Kidney glomerular epithelial cell (primary cell): ENCODE measurements at regions not wholly inside any gene's neighbourhood (a gene's known extent, or its start where the extent isn't known, plus 50 kb on each side); places are given as distances from the start of the nearest gene placed in this dataset.

ENCODE experiments used
- DNase-seq: peaks from one replicate; lab custom pipeline; 2025; lab: John Stamatoyannopoulos, UW

DNA sequence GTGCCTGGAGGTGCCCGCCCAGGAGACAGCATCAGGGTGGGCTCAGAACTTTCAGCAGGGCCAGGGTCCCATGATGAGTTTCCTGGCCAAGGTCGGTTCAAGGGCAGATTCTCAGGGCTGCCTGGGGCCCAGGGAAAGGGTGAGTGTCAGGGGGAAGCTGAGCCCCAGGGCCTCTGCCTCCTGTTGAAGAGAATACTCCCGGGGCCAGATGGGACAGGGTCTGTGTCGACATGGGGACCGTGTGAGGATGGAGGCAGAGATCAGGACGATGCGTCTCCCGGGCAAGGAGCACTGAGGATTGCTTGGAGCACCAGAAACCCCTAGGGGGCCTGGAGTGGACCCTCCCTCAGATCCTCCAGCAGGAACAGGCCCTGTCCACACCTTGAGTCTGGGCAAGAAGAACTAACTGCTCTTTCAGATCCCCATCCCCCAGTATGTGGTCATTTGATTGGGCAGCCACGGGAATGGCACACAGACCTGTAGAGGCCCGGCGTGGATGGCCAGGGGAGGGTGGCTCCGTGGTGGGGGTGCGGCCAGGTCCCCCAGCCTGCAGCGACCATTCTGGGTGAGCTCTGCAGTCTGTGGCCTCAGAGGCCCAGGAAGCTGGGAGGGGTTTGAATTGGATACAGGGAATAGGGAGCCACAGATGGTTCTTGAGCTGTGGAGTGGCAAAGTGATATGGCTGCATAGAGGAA, 1078.7 kb downstream of the BRD1 start:
- DNase-seq: no peak

DNA sequence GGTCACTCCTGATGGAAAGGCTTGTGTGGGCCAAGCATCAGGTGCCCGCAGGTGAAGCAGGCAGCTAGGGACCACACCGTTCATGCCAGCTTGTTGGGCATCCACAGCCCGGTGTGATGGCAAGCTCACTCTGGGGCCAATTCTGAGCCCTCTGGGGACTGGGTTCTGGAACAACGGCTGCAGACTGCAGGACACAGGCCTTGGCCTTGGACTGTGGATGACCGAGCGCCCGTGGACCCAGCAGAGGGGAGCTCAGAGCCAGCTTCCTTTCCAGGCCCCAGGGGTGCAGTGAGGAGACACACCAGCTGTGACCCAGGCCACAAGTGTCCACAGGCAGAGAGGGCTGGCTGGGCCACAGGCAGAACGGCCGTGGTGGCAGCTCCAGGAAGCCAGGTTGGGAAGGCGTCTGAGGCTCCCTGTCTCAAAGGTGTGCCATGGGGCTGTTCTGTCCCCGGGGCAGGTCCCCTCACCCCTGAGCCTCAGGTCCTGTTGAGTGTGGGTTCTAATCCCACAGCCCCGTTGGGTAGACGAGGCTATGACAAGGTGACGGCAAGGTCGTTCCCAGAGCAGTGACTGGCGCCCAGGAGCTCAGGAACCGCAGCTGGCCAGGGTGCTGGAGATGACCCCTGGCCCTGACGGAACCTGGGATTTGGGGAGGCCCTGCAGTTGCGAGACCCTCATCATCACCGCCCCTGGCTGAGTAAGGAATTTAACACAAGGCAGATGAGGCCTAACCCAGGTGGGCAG, 1079.4 kb downstream of the BRD1 start:
- no peak for DNase-seq

DNA sequence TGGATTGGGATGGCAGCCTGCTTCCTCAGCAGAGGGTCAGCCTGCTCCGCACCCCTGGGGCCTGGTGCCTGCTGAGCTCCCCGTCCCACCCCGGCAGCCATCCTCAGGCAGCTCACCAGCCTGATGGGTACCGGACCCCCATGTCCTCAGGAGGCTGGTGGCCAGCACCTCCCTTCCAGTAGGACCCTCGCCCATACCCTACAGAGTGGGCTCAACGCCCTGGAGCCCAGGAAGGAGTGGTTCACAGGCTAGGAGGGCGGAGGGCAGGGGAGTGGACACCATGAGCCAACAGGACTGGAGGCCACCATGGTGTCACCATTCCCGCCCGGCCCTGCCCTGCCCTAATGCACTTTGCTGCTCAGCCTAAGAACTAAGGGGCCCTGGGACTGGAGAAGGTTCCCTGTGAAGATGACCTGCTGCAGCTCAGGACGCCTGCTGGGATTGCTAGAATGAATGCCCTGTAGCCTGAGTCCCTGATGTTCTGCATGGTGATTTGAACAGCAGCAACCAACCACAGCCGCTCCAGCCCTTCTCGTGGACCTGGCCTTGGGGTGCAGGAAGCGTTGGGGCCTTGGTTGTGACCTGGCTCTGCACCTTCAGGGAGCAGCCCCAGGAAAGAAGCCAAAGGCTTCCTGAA, 1080.8 kb downstream of the BRD1 start:
- no peak for DNase-seq

DNA sequence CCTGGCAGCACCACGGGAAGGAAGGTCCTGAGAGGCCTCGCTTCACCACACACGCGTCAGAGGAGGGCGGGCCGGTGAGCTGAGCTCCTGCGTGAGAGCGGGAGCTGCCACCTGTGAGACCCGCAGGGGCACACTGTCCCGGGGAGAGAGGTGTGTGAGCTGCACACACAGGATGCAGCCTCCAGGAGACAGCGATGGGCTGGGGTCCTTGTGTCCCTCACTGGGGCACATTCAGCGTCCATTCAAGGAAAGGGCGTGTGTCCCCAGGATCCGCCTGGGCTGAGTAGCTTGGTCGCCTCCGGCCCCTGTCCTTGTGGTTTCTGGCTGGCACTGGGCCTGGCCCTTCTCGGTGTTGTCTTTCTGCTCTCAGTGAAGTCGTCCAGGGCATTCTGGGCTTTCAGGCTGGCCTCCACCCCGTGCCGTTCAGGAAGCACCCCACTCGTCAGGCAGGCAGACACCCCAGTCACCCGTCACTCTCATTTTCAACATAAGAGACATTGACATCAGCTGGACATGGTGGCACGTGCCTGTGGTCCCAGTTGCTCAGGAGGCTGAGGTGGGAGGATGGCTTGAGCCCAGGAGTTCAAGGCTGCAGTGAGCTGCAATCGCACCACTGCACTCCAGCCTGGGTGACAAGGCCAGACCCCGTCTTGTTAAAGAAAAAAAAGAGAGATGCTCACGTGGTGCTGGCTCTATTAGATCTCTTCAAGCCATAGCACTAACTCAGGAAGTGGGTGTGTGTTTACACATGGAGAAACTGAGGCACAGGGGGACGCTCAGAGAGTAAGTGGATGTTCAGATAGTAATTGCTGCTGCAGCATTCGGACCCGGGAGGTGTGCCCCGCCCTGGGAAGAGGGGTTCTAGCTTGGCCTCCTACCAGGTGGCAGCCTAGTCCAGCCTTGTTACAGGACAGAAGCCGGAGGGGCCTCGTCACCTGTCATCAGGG, 1081.6 kb downstream of the BRD1 start:
- DNase-seq: no peak

DNA sequence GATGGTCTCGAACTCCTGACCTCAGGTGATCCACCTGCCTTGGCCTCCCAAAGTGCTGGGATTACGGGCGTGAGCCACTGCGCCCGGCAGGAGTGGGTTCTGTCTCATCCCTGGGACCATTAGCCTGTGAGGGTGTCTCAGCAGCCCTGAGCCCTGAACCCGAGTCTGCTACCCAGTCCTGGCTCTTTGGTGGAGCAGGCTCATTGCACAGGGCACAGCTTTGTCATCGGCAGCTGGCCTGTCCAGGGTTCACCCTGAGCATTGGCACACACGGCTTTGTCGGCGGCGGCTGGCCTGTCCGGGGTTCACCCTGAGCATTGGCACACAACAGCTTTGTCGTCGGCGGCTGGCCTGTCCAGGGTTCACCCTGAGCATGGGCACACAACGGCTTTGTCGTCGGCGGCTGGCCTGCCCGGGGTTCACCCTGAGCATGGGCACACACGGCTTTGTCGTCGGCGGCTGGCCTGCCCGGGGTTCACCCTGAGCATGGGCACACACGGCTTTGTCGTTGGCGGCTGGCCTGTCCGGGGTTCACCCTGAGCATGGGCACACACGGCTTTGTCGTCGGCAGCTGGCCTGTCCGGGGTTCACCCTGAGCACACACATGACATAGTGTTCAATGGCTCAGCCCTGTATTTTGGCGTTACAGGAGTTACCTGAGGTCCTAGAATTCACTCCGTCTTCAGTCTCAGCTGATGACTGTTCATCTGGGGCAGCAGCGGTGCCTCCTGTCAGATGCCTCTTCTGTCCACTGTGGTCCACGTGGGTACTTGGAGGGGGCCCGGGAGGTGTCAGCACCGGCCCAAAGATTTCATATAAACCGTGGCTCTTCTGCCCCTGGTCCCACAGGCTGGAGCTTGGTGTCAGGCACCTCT, 1082.5 kb downstream of the BRD1 start:
- no peak for DNase-seq

DNA sequence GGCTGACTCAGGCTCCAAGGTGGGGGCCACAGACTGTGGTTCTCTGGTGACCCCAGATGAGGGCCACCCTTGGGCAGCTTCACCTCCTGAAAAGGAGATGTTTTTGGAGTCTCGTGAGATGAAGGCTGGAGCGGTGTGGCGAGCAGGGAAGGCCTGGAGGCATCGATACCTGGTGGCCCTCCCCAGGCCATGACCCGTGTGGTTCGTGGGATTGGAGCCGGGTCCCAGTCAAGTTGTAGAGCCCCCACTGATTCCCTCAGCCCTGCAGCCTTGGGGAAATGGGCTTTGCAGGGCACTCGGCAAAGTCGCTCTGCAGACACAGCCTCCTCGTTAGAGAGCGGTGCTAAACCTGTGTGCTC, 1083.4 kb downstream of the BRD1 start:
- no peak for DNase-seq

DNA sequence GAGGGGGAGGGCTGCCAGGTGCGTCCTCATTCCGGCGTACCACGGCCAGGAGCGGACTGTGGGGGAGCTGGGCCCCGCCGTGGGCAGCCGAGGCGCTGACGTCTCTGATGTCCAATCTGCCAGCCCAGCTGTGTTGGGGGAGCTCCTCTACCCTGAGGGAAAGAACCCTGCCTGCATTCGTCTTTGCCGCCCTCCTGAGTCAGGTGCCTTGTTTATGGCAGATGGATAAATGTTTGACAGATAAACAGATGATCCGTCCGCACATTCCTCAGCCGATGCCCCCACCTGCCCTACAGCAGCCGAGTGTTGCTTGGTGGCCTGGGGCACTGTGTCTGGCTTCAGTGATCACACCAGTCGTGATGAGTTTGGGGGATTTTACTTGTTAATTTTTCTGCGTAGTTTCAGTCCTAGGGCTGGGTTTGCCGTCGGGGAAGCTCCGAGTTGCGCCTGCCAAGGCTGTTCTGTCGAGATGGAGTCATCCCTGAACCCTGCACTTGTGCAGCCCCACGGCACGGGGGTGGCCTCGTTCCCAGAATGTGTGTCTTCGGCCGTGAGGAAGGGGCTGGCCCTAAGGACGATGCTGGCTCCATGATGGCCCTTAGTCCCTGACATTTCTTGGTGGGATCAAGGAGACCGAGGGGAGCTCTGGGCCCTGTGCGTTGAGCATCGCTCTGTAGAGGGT, 1083.9 kb downstream of the BRD1 start:
- no peak for DNase-seq

DNA sequence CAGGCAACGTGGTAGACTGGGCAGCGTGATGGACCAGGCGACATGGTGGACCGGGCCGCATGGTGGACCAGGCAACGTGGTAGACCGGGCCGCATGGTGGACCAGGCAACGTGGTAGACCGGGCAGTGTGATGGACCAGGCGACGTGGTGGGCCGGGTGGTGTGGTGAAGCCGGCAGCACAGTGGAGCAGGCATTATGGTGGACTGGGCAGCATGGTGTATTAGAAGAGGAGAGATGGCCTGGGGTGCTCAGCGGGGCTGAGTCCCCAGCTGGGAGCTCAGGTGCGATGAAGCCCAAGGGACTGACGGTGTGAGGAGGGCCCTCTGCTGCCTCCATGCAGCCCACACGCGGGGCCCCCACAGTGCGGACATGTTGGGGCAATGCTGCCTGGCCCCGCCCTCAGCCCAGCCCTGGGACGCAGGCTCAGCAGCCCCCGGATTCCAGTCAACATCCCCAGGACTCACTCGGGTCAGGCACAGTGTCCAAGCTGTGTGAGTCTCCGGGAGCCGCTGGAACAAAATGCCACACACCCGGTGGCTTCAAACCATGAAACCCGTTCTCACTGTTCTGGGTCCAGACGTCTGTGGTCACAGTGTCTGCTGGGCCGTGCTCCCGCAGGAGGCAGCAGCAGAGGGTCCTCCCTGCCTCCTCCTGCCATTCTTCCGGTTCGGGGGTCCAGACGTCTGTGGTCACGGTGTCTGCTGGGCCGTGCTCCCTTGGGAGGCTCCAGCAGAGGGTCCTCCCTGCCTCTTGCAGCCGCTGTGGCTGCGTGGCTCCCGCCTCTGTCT, 1084.9 kb downstream of the BRD1 start:
- DNase-seq: no peak

DNA sequence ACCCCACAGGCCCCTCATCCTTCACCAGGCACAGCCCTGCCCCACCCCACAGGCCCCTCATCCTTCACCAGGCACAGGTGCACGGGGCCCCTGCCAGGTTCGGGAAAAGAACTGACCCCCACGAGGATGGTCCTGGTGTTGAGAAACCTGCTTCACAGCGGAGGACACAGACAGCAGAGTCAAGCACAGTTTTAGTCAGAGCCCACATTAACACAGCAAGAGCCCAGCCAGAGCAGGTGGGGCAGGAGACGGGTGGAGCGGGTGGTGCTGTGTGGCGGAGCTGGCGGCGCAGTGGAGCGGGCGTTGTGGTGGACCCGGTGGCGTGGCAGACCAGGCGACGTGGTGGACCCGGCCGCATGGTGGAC, 1085.5 kb downstream of the BRD1 start:
- DNase-seq: no peak

DNA sequence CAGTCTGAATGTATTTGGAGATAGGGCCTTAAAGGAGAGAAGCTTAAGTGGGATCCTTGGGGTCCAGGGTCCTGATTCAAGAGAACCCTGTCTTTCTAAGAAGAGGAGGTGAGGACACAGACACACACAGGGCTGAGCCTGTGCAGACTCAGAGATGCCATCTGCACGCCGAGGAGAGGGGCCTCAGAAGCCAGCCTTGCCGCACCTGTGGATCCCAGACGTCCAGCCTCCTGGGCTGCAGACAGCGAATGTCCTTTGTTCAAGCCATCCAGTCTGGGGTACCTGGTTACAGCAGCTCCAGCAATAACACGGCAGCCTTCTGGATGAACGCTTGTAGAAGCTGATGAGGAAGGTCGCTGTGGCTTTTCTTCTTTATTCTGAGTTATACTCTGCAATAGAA, 1086.1 kb downstream of the BRD1 start:
- DNase-seq: no peak

DNA sequence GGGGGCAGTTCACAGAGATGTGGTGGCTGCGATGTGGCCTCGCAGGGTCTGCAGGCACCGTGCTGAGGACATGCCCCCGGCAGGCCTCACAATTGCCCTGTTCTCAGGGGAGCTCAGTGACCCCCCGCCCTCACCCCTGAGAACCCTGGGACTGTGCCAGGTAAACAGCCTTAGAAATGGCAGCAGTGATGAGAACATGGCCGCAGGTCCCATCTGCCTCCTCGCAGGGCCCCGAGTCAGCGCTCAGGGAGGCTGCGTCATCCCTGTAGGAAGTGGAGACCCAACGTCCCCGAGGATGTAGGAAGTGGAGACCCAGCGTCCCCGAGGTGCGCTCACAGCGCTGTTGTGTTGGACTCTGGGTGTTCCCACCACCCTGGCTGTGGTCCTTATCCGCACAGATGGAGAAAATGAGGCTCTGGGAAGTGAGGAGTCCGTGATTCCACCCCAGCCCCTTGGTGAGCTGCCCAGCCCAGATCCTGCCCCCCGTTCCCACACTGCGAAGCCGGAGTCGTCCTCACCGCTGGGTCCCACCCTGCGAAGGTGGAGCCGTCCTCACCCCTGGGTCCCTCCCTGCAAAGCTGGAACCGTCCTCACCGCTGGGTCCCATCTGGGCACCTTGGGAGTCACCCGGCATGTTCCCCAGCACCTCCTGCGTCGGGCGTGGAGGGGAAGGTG, 1086.8 kb downstream of the BRD1 start:
- DNase-seq: no peak

DNA sequence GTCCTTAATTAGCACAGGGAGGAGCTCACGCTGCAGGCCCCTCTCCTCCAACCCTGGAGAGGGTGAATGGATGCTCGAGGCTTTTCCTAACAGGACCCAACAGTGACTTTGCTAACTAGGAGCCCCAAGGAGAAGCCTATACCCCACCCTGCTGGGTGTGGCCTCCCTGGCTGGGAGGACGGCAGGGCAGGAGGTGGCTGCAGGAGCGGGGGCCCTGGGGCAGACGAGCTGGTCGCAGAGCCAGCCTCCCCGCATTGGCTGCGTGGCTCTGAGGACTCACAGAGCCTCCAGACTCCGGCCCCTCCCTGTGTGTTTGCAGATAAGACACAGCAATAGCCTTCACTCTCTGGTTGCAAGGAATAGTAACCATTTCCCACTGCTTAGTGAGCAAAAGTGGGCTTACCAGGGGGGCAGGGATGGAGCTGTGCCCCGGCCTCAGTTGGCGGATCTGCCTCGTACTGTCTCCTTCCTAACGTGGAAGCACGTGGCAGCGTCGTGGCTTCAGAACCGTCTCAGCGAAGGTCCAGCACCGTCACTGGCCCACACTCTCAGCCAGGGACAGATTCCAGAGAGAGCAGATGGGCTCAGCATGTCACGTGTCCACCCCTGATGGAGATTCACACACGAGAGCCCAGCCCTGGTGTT, 1087.5 kb downstream of the BRD1 start:
- DNase-seq: no peak

DNA sequence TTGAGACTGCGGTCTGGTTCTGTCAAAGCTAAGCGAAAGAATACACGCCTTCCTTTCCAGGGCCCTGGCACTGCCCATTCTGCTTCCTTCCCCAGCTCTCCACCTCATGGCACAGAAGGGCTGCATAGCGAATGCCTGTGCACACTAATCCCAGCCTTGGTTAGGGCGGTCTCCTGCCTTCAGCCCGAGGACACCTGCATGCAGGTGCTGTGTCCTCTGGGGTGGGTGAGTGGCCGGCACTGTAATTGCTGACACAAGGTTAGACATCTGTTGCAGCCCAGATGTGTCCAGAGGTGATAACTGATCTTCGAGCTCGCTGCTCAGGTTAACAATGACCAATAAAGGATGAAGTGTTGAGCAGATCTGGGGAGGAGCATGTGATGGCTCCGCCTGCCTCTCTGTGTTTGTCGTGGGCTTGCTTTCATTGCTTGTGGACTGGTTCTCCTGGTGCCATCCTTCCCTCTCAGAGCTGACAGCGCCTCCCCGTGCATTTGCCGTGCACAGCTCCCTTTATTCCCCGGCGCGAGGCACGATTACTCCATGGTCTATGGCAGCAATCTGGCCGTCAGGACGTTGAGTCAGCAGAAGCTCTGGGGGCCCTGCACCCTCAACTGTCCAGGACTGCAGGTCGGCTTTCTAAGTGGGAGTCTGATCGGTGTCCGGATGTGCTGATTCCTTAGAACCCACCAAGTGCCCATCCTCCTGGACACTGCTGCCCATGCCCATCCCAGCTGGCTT, 1088.2 kb downstream of the BRD1 start:
- DNase-seq: no peak

DNA sequence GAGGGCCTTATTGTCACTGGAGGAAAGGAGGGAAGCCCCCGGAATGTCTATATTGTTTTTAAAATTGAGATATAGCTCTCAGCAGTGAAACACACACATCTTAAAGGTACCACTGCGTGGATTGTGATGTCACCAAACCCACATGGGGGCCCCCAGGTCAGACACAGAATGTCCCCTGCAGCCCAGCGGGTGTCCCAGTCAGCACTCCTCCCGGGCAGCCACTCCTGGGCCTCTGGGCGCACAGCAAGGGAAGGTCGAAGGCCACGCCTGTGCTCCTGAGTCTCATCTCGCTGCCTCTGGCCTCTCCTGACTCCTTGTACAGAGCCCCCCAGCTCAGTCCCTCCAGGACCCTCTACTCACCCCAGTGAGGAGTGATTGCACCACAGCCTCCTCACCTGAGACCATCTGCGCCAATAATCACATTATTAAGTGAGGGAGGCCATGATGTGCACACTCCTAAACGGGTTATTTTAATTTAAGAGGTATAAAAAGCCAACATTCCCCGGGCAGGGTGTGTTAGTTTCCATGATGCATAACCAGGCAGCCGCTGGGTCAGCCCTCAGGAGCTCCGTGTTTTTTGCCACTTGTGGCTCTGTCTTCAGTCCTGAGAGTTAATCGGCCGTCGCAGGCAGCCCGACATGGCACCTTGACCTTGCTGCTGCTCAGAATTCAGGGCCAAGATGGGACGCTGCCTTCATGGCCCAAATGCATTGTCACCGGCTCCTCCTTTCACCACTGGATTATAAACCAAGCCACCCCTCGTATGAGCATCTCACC, 1089.3 kb downstream of the BRD1 start:
- no peak for DNase-seq

DNA sequence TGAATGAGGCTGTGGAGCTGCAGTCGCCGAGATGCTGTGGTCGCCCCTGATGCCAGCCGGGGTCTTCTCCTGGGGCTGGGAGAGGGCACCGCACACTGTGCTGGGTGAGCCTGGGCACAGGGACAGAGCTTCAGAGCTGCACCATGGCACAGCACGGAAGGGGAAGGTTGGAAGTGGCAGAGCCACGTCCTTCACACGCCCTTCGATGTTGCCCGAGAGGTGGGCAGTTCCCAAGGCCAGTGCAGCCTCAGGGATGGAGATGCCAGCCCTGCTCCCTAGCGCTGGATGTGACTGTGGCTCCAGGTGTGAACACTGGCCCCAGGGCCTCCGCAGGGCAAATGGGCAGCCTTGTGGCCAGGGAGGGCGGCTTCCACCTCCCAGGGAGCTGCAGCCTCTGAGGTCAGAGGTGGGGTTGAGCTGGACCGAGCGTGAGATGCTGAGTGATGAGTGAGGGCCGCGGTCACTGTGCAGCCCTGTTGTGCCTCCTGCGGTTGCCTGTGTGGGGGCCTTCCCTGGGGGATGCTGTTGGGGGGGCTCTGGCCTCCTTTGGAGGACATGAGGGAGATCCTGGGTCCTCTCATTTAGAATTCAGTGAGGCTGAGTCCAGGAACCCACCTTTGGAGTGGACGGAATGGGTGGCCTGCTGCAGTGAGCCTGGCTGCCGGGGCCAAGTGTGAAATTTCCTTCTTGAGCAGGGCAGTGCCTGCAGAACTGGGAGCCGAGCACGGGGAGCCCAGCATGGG, 1090.0 kb downstream of the BRD1 start:
- DNase-seq: no peak

DNA sequence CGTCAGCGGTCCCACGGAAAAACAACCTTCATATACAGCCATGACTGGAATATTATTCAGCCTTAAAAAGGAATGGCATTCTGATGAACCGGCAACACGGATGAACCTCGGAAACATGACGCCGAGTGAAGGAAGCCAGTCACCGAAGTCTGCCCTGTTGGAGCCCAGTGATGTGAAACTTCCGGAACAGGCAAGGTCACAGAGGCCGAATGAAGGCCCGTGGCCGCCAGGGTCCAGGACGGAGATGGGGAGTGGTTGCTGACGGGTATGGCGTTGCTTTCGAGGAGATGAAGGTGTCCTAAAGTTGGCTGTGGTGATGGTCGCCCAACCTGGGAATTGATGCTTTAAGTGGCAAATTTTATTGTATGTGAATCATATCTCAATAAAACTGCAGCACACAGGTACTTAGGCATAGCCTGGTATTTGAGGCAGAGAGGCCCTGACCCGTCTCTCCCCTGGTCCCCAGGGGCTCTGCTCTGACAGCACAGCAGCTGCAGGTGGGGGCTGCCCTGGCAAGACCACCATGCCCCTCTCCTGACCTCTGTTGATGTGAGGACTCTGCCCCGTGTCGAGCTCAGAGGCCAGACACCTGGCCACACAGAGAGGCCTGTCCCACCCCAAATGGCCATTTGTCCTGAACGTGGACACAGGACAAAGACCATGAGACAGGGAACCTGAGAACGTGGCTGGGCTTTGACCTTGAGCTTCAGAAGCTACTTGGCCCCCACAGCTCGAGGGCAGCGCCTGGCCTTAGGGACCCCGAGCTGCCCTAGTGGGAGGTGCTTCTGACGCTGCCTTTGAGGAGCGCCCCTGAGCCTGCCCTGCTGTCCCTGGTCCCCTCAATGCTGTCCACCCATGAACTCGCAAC, 1090.8 kb downstream of the BRD1 start:
- DNase-seq: no peak
